Suppressor macrophage (primary cell): ENCODE measurements at regions not wholly inside any gene's neighbourhood (a gene's known extent, or its start where the extent isn't known, plus 50 kb on each side); places are given as distances from the start of the nearest gene placed in this dataset.
A peak's percentile ranks its signal among the peaks of the same experiment; 100 is the strongest.
"Not testable (repeated sequence)": the region's sequence is repeated elsewhere in the genome, so short reads cannot be mapped to it uniquely, and the experiment has no call there.

ENCODE experiments used
- DNase-seq, 4 experiments: peaks; one replicate each; pipeline ENCODE4 v3.0.0-alpha.2; 2020 to 2022

DNA sequence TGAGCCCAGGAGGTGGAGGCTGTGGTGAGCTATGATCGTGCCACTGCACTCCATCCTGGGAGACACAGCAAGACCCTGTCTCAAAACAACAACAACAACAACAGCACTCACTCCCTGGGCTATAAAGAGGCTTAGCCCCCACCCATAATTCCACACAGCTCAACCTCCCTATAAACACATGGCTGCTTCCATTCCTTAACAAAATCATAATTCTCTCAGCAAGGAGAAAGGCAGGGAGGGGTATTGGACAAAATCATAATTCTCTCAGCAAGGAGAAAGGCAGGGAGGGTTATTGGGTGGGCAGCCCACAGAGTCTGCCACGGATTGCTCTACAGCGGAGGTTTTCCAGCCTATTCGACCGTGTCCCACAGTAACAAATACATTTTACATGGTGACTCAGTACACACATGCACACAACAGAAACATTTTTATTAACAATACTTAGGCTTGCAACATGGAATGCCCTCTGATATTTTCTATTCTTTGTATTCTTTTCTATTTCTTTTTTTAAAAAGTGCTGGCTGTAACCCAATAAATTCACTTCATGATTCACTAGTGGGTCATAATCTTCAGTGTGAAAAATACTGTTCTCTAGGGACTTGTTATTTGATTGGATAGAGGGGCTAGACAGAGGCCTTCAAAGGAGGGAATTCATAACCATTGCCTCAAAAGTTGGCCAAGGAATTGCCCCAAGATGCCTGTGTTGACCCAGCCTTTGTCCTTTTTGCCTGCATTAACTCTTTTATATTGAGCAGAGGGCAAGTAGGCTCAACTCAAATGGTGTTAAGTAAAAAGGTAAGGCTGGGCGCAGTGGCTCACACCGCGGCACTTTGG is 50.6 kb upstream of the ZMYND8 start:
- no peak for DNase-seq

DNA sequence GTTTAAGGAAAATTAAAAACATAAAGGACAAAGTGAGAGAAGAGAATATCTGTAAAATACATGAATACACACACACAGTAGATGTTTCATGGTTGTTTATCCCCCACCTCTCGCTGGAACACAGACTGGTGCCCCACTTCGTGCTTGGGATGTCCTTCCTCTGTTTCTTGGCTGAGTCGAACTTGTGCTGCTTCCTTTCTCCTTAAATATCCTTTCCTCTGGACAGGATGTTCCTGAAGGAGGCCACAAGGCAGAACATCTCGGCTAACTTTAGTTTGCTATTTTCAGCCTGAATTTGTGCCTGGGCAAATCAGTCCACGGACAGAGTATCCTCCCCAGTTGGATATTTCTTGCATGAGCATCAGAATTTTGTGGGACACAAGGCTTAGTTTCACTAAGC is 54.7 kb upstream of the ZMYND8 start:
- DNase-seq: no peak

DNA sequence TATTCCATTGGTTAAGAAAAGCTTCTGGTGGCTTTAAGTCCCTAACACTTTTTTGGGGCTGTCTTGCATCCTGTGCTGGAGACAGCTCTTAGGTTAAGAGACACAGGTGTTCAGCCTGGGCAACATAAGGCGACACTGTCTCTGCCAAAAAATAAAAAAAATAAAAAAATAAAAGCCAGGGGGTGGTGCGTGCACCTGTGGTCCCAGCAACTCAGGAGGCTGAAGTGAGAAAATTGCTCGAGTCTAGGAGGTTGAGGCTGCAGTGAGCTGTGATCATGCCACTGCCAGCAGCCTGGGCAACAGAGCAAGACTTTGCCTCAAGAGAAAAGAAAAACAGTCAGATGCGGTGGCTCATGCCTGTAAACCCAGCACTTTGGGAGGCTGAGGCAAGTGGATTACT is 55.6 kb upstream of the ZMYND8 start:
- no peak for DNase-seq

GRCh38 chr20:47413189-47413588 is 56.7 kb upstream of the ZMYND8 start:
- DNase-seq: no peak

DNA sequence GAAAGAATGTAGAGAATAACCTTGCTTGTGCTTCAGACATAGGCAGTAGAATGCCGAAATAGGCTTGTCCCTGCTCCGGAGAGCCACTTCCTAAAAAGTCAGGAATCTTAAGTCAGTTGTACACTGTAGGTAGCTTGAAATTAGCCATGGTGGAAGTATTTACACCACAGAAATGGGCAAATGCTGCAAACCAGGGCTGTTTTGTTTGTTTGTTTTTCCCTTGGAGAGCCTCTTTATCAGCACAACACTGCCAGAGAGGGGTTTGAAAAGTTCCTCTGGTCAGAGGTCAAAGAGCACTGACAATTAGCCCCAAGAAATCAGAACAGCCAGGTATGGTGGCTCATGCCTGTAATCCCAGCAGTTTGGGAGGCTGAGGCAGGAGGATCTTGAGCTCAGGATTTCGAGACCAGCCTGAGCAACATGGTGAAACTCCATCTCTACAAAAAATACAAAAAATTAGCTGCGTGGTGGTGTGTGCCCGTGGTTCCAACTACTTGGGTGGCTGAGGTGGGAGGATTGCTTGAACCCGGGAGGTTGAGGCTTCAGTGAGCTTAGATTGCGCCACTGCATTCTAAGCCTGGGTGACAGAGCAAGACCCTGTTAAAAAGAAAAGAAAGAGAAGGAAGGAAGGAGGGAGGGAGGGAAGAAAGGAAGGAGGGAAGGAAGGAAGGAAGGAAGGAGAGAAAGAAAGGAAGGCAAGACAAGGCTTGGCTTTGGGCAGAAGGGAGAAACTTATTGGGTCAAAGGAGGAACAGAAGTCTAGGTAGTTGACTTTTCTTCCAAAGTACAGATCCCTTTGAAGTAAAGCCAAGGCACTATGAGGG is 61.0 kb upstream of the ZMYND8 start:
- no peak for DNase-seq

GRCh38 chr20:47418069-47418757 is 61.7 kb upstream of the ZMYND8 start:
- DNase-seq: no peak

DNA sequence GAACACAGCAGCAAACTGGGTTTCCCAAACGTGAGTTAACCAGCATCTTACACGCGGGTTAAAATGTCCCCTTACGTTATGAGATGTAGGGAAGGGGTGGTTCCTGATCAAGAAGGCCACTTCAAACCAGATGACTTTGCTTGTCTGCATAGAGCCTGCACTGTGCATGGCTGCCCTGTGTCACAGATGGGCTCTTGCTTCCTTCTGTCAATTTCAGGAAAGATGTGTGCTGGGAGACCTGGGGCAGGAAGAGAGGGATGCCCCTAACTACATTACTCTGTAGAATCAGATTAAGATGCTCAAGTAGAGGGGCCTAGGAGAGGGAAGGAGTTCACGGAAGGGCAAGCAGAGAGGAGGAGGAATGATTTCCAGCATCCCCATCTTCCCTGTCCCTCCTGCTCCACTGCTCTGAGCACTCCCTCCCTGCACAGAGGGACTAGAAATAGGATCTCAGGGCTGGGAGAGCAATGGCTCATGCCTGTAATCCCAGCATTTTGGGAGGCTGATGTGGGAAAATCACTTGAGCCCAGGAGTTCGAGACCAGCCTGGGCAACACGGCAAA is 63.5 kb upstream of the ZMYND8 start:
- no peak for DNase-seq

- DNase-seq: peak; percentile 32 to 65 (median 63)
Observed at GRCh38 chr20:47421076-47421475, 64.6 kb upstream of the ZMYND8 start.

DNA sequence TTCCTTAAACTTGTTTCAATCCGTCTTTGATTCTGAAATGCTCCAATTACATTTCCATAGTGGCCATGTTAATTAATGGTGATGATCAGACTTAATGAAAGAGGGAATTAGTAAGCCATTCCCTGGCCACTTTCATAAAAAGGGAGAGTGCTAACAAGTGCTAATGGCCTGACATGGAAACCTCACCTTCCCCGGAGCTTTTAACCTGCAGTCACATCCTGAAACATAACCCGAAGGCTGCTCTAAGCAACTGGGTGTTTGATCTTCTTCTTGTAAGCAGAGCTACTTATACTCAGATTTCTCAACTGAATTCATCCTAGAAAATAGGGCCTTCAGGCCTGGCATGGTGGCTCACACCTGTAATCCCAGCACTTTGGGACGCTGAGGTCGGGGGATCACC is 67.1 kb upstream of the ZMYND8 start:
- no peak for DNase-seq

DNA sequence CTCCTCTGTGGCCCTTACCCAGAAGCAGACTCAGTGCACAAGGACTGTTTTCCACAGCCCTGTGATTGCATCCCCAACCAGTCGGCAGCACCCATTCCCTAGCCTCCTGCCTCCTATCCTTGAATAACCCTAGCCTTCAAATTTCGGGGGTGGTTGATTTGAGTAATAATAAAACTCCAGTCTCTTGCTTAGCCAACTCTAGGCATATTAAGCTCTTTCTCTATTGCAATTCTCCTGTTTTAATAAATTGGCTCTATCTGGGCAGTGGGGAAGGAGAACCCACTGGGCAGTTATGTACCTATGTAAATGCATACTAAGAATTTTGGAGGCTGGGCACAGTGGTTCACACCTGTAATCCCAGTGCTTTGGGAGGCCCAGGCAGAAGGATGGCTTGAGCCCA is 70.6 kb upstream of the ZMYND8 start:
- no peak for DNase-seq

DNA sequence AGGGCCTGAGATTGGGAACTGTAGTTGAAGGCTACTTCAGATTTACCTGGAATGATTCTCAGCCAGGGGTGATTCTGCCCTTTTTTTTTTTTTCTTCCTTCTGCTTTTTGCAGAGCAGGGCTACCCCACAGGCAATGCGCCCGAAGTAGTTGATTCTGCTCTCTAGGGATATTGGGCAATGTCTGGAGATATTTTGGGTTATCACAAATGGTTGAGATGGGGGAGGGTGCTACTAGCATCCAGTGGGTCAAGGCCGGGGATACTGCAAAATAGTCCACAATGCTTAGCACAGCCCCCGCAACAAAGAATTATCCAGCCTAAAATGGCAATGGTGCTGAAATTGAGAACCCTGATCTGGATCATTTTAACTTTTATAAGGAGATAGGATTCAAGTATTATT is 71.2 kb upstream of the ZMYND8 start:
- no peak for DNase-seq

- peak in 3 of 4 experiments; percentile 34 to 41 (median 36) for DNase-seq
Observed at GRCh38 chr20:47428164-47428563, 71.7 kb upstream of the ZMYND8 start.

GRCh38 chr20:47428851-47429336 is 72.4 kb upstream of the ZMYND8 start:
- no peak for DNase-seq

DNA sequence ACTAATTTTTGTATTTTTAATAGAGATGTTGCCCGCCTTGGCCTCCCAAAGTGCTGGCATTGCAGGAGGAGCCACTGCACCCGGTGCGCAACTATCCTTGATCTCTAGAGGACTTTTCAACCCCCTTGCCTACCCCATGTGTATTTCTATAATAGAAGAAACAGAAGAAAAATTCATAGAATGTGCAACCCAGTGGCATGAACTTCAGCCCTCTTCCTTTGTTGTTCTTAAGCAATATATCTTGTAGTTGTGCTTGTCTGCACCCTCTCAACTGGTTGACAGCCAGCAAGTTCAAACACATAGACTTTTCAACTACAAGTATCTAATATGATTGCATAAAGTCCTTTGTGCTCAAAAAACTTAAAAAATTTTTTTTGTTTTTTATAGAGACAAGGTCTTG is 72.3 kb upstream of the NCOA3 start:
- no peak for DNase-seq

DNA sequence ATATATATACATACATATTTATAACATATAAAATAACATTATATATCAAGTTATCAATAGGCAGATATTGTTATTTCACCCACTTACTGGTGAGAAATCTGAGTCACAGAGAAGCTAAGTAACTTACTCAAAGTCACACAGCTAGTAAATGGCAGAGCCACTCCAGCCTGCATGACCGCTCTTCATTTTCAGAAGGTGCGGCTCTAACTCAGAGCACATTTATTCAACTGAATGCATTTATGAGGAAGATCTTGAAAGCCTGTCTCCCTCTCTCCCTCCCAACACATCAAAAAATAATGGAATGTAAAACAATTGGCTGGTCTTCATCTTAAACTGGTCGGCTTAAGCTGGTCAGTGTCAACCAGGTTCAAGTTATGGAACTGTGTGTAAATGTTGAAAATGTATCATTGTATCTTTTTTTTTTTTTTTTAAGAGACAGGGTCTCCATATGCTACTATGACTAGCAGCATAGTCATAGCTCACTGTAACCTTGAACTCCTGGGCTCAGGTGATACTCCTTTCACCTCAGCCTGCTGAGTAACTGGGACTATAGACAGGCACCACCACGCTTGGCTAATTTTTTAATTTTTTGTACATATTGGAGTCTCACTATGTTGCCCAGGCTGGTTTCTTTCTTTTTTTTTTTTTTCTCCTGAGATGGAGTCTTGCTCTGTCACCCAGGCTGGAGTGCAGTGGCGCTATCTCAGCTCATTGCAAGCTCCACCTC is 70.7 kb upstream of the NCOA3 start:
- no peak for DNase-seq

- peak in 2 of 4 experiments; percentile 46 to 56 for DNase-seq
Observed at GRCh38 chr20:47432834-47433210, 68.9 kb upstream of the NCOA3 start.

GRCh38 chr20:47434128-47434779 is 67.4 kb upstream of the NCOA3 start:
- DNase-seq: not testable (repeated sequence)

GRCh38 chr20:47438464-47439381 is 63.0 kb upstream of the NCOA3 start:
- DNase-seq: peak; percentile 34 to 73 (median 55)

GRCh38 chr20:47440857-47441773 is 60.6 kb upstream of the NCOA3 start:
- no peak for DNase-seq
